RKO (cell line): ENCODE measurements at regions not wholly inside any gene's neighbourhood (a gene's known extent, or its start where the extent isn't known, plus 50 kb on each side); places are given as distances from the start of the nearest gene placed in this dataset.
"Not testable (repeated sequence)": the region's sequence is repeated elsewhere in the genome, so short reads cannot be mapped to it uniquely, and the experiment has no call there.

Experiments used
- DNase-seq: peaks from one replicate; pipeline ENCODE4 v3.0.0-alpha.2; 2016; ENCODE audit warnings: low spot score

GRCh38 chr2:155021618-155022017 is 323.1 kb downstream of the KCNJ3 start:
- no peak for DNase-seq

GRCh38 chr2:155020246-155020645 is 321.8 kb downstream of the KCNJ3 start:
- no peak for DNase-seq

DNA sequence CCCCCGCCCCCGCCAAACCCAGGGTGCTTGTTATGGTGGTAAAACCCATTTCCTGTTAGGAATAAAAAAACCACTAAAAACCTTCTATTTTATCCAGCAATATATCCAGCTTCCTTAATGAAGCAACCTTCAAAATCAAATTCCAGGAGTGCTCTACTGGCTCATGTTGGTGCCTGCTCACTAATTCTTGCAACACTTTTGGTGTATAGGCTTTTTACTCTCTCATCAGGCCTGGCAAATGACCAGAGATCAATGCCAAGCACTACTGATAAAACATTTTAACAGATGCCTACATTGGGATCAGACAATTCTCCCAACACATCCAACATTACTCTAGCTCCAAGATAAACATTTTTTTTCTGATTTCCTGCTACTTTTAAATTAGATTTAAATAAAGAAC is 312.4 kb downstream of the KCNJ3 start:
- no peak for DNase-seq

DNA sequence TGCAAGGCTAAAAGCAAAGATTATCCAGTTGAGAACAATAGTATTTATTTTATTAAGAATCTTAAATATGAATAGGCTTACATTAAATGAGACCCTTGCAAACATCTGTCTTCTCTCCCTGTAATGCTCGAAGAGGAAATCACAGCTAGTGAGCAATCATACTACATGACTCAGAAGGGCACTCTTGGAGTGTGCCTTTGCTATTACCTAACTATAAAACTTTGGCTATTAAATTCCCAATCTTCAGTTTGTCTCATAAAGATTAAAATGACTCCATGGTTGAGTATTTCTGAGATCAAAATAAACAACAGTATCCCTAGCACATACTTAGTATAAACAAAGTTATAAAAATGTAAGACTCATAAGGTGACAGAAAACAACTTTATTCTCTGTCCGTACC is 296.9 kb downstream of the KCNJ3 start:
- DNase-seq = peak; percentile 21

DNA sequence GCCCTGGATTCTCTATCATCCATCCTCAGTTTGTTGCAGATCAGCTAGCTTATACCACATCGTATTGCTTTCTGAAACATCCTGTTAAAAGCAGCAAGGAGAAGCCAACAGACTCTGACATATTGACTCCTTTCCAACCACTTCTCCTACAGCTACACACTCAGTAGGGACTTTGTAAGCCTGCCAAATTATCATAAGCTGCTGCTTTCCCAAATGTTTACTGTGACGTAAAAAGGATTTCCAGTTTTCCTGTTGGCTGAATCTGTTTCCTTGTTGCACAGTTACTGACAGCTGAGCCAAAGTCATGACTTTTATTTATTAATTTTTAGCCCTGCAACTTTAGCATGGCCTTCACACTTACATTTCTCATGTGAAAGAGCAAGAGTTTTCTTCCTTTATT is 294.3 kb downstream of the KCNJ3 start:
- DNase-seq = no peak

DNA sequence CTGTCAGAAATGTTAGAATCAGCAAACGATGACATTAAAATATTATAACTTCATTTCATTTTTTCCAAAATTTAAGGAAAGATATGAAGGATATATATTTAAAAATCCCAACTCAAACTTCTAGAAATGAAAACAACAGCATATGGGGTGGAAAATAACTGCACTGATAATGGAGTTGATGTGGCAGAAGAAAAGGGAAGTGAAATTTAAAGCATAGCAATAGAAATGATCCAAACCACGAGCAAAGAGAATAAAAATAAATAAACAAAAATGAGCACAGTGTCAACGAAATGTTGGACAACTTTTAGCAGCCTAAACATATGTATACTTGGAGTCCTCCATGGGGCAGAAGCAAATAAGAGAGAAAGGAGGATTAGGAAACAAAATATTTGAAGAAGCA is 280.2 kb downstream of the KCNJ3 start:
- no peak for DNase-seq

- DNase-seq = peak; percentile 55
Measured at GRCh38 chr2:154978244-154978643, 279.7 kb downstream of the KCNJ3 start.

DNA sequence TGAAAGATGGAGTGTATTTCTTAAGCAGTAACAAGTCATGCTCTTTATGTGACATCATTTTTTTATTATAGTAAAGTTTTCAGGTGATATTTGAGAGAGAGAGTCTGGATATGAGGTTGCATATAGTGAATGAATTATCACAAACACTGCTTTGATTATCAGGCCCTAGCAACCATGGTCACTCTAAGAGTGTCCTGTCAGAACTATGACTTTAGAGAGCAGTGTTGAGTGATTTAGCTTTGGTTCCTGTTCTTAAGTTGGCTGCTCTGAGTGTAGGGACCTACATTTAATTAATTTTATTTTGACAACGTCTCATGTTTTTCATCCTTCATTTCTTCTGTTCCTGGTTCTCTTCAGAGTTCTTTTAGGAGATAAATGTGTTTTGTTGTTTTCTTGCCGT is 275.5 kb downstream of the KCNJ3 start:
- no peak for DNase-seq

- no peak for DNase-seq
Measured at GRCh38 chr2:154963511-154963910, 265.0 kb downstream of the KCNJ3 start.

GRCh38 chr2:154961676-154962075 is 263.2 kb downstream of the KCNJ3 start:
- DNase-seq = no peak

DNA sequence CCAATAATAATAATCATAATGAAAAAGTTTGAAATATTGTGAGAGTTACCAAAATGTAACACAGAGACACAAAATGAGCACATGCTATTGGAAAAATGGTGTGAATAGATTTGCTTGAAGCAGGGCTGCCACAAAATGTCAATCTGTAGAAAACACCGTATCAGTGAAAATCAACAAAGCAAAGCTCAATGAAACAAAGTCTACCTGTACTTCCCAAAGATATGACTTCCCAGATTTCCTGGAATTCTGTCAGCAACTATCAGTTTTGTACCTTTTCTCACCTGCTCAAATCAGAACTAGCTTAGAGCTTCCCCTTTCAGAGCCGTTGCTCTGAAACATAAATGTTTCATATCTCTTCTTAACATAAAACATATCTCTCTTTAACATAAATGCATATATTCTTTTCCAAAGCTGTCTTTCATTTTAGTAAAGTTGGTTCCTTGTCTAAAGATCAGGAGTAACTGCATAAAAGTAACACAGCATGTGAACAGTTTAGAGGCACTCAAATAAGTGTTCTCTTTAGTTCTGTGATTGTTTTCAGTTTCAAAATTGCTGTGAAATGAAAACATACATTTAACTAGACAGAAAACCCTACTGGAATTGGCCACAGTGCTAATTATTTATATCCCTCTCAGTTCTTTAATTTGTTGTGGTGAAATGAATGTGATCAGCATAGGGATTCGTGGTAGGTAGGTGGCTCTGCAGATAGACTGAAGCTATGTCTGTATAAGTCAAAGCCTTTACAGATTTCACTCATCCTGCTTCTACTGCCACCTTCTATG is 262.5 kb downstream of the KCNJ3 start:
- DNase-seq = no peak

- no peak for DNase-seq
Measured at GRCh38 chr2:154952346-154952980, 254.0 kb downstream of the KCNJ3 start.

GRCh38 chr2:154947416-154947815 is 248.9 kb downstream of the KCNJ3 start:
- not testable (repeated sequence) for DNase-seq

- DNase-seq = no peak
Measured at GRCh38 chr2:154945984-154946383, 247.5 kb downstream of the KCNJ3 start.

- no peak for DNase-seq
Measured at GRCh38 chr2:154941379-154941778, 242.9 kb downstream of the KCNJ3 start.

GRCh38 chr2:154934213-154934612 is 235.7 kb downstream of the KCNJ3 start:
- no peak for DNase-seq

GRCh38 chr2:154924531-154924930 is 226.0 kb downstream of the KCNJ3 start:
- DNase-seq = no peak

GRCh38 chr2:154914561-154914960 is 216.1 kb downstream of the KCNJ3 start:
- DNase-seq = no peak

- DNase-seq = no peak
Measured at GRCh38 chr2:154912215-154912614, 213.7 kb downstream of the KCNJ3 start.

DNA sequence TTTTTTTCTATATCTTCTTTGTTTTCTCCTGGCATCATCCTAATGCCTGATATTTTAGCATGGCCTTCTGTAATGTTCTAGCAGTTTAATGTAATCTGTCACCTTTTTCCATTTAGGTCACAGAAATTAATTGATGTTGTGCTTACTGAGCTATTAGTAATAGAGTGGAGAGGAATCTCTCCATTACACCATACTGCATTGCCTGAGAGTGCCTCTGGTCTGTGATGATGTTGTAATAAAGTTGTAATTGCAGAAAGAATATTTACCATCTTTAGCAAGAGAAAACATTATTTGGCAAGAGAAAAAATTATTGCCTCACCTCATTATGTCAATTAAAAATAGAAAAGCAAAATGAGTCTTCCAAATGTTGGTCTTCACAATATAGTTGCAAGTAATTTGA is 213.2 kb downstream of the KCNJ3 start:
- DNase-seq = no peak

GRCh38 chr2:154910701-154911100 is 212.2 kb downstream of the KCNJ3 start:
- DNase-seq = no peak

GRCh38 chr2:154908327-154908726 is 209.8 kb downstream of the KCNJ3 start:
- no peak for DNase-seq
